T-helper 2 cell treated with Interferon-gamma antibody and Interleukin-4, amounts not matched to agents 100 ng/mL and 5 ng/mL, for 36 hours (primary cell): ENCODE measurements at regions not wholly inside any gene's neighbourhood (a gene's known extent, or its start where the extent isn't known, plus 50 kb on each side); places are given as distances from the start of the nearest gene placed in this dataset.
"Not testable (repeated sequence)": the region's sequence is repeated elsewhere in the genome, so short reads cannot be mapped to it uniquely, and the experiment has no call there.

Experiments used
- intact Hi-C: fragments of 100-400 bp; cut with micrococcal nuclease; formaldehyde crosslinking; loops from one replicate; pipeline ENCODE4 v1.15.1; 2023

GRCh38 chr7:124168616-124169015, 135.7 kb upstream of the TMEM229A start:
- intact Hi-C loops = no loop called here

GRCh38 chr7:124162667-124163066, 129.8 kb upstream of the TMEM229A start:
- intact Hi-C loops = no loop called here

GRCh38 chr7:124155432-124156022, 122.7 kb upstream of the TMEM229A start:
- intact Hi-C loops = loop anchor here (5.0 to 10.0 kb wide), 2 partner anchors 629 to 702 kb away; no protein-coding TSS in a partner anchor

- intact Hi-C loops = loop anchor here (10.0 kb wide), 1 partner anchor 632 kb away; no protein-coding TSS in a partner anchor
Measured at GRCh38 chr7:124152859-124153692, 120.2 kb upstream of the TMEM229A start.

- intact Hi-C loops = no loop called here
Measured at GRCh38 chr7:124137664-124138063, 104.8 kb upstream of the TMEM229A start.

- intact Hi-C loops = no loop called here
Measured at GRCh38 chr7:124124201-124124600, 91.3 kb upstream of the TMEM229A start.

- intact Hi-C loops = no loop called here
Measured at GRCh38 chr7:124120911-124121310, 88.0 kb upstream of the TMEM229A start.

GRCh38 chr7:124113045-124113444, 80.2 kb upstream of the TMEM229A start:
- intact Hi-C loops = no loop called here

- intact Hi-C loops = no loop called here
Measured at GRCh38 chr7:124106575-124106974, 73.7 kb upstream of the TMEM229A start.

- intact Hi-C loops = loop anchor here (1.0 kb wide), 1 partner anchor 684 kb away; no protein-coding TSS in a partner anchor
Measured at GRCh38 chr7:124101173-124101768, 68.4 kb upstream of the TMEM229A start.

GRCh38 chr7:124100190-124100589, 67.3 kb upstream of the TMEM229A start:
- intact Hi-C loops = no loop called here

- intact Hi-C loops = not testable (repeated sequence)
Measured at GRCh38 chr7:124099585-124099984, 66.7 kb upstream of the TMEM229A start.

GRCh38 chr7:124089621-124090020, 56.8 kb upstream of the TMEM229A start:
- intact Hi-C loops = no loop called here

GRCh38 chr7:124088590-124088989, 55.7 kb upstream of the TMEM229A start:
- intact Hi-C loops = no loop called here

GRCh38 chr7:124086843-124087242, 54.0 kb upstream of the TMEM229A start:
- intact Hi-C loops = no loop called here

- intact Hi-C loops = no loop called here
Measured at GRCh38 chr7:124085179-124085578, 52.3 kb upstream of the TMEM229A start.

- intact Hi-C loops = no loop called here
Measured at GRCh38 chr7:124084024-124084423, 51.2 kb upstream of the TMEM229A start.
